HepG2 (cell line): ENCODE measurements at regions not wholly inside any gene's neighbourhood (a gene's known extent, or its start where the extent isn't known, plus 50 kb on each side); places are given as distances from the start of the nearest gene placed in this dataset.

ENCODE experiments used
- ATAC-seq: fragments of 200-7000 bp; cut with Tn5 transposase; 3 replicates; pipeline ENCODE4 v1.9.1; 2020; ENCODE audit warnings: mild to moderate bottlenecking, moderate library complexity
- BruUV-seq: library from RNA; stranded (reverse); fragments of 400-500 nt; replicated peaks from 2 replicates; lab custom pipeline; 2021; lab: Mats Ljungman, UMichigan
- CTCF ChIA-PET: fragments of 300-600 bp; formaldehyde crosslinking; extraction: SDS; loops from one replicate; lab custom pipeline; 2021; ENCODE audit warnings: low total read pairs, inconsistent platforms, low intra/inter-chr PET ratio; lab: Yijun Ruan, JAX
- POLR2A ChIA-PET: fragments of 350-600 bp; sonication (Branson Sonifier 250); formaldehyde crosslinking; loops from one replicate; lab custom pipeline; 2020; ENCODE audit warnings: antibody characterized with exemption, inconsistent platforms; lab: Yijun Ruan, JAX
- DNase-seq: peaks from one replicate; pipeline ENCODE4 v3.0.0-alpha.2; 2015; ENCODE audit warnings: low spot score
- FAIRE-seq: peaks from 3 replicates; lab custom pipeline; 2011; peaks lifted over from hg19 to GRCh38; lab: Jason Lieb, UNC
- H2AFZ ChIP-seq: one replicate; pipeline ENCODE4 v1.6.1; 2011; ENCODE audit warnings: low read length, inconsistent platforms
- H3K27ac ChIP-seq: fragments of 300-600 bp; 3 replicates; pipeline ENCODE4 v1.8.0; 2011; ENCODE audit warnings: mixed run types, mild to moderate bottlenecking, mixed read lengths, low read length, inconsistent platforms; ENCODE audit not compliant: insufficient read depth; ENCODE audit errors: extremely low read length
- H3K27me3 ChIP-seq, 2 experiments: fragments of 200-600 bp in 1 of 2; 2 replicates in 1 of 2; 3 replicates in 1 of 2; pipeline versions ENCODE4 v1.6.0 to v1.8.0; 2011; ENCODE audit warnings: low read length in 2 of 2, mild to moderate bottlenecking in 2 of 2, moderate library complexity in 2 of 2, inconsistent platforms in 1 of 2; ENCODE audit not compliant: insufficient read depth in 2 of 2, control insufficient read depth in 1 of 2
- H3K36me3 ChIP-seq, 2 experiments: fragments of 200-600 bp in 1 of 2; replicated peaks in 1 of 2; 2 replicates in 1 of 2; 3 replicates in 1 of 2; pipeline versions ENCODE4 v1.5.1 to v1.8.0; 2011; ENCODE audit warnings: low read length in 2 of 2, inconsistent platforms in 1 of 2; ENCODE audit not compliant: insufficient read depth in 2 of 2, control insufficient read depth in 1 of 2
- H3K4me1 ChIP-seq: 2 replicates; pipeline ENCODE4 v1.5.1; 2012; ENCODE audit warnings: low read length, inconsistent platforms; ENCODE audit not compliant: insufficient read depth
- H3K4me2 ChIP-seq: 2 replicates; pipeline ENCODE4 v1.6.0; 2011; ENCODE audit warnings: low read depth, low read length, inconsistent platforms
- H3K4me3 ChIP-seq, 3 experiments: fragments of 200-600 bp in 1 of 3; sonication (generic), shearing (Covaris generic) in 1 of 3; replicated peaks in 1 of 3; 2 replicates each; pipeline ENCODE4 v1.5.1; 2011 to 2016; ENCODE audit warnings: low read length in 3 of 3, inconsistent platforms in 2 of 3, low read depth in 2 of 3, mild to moderate bottlenecking in 2 of 3, control low read depth in 1 of 3, mixed read lengths in 1 of 3; ENCODE audit not compliant: insufficient read depth in 1 of 3
- H3K79me2 ChIP-seq: one replicate; pipeline ENCODE4 v1.6.1; 2011; ENCODE audit warnings: low read length, inconsistent platforms; ENCODE audit not compliant: insufficient read depth
- H3K9ac ChIP-seq: 2 replicates; pipeline ENCODE4 v1.6.0; 2011; ENCODE audit warnings: mild to moderate bottlenecking, low read depth, low read length, inconsistent platforms; ENCODE audit not compliant: insufficient read depth
- H3K9me3 ChIP-seq: 2 replicates; pipeline ENCODE4 v1.5.1; 2012; ENCODE audit warnings: mild to moderate bottlenecking, low read length
- H4K20me1 ChIP-seq: 2 replicates; pipeline ENCODE4 v1.6.0; 2011; ENCODE audit warnings: inconsistent platforms, mild to moderate bottlenecking, low read length, moderate library complexity; ENCODE audit not compliant: insufficient read depth
- ATF7 ChIP-seq, 2 experiments: fragments of 450-650 bp in 1 of 2; sonication (generic) in 1 of 2; formaldehyde crosslinking in 1 of 2; IDR thresholded peaks; 2 replicates each; pipeline versions ENCODE4 v1.4.0 to v1.6.1; 2016 to 2020; ENCODE audit warnings: antibody characterized with exemption in 1 of 2, mild to moderate bottlenecking in 1 of 2, missing genetic modification reagents in 1 of 2
- BCL6 ChIP-seq: IDR thresholded peaks from 2 replicates; pipeline ENCODE4 v1.6.1; 2016; ENCODE audit warnings: missing genetic modification reagents, missing compliant biosample characterization
- CEBPB ChIP-seq: IDR thresholded peaks from 2 replicates; pipeline ENCODE4 v1.6.1; 2011; ENCODE audit warnings: low read depth, low read length, improper control_type of control experiment, borderline replicate concordance
- CENPX ChIP-seq: sonication (generic); formaldehyde crosslinking; IDR thresholded peaks from 2 replicates; pipeline ENCODE4 v1.9.0; 2021; ENCODE audit warnings: mild to moderate bottlenecking, missing genetic modification reagents, moderate library complexity
- DPF2 ChIP-seq: sonication (generic); formaldehyde crosslinking; IDR thresholded peaks from 2 replicates; pipeline ENCODE4 v1.4.0; 2020; ENCODE audit warnings: mild to moderate bottlenecking, low read depth, missing genetic modification reagents, borderline replicate concordance
- HDAC1 ChIP-seq: sonication (generic); formaldehyde crosslinking; IDR thresholded peaks from 2 replicates; pipeline ENCODE4 v1.5.1; 2020; ENCODE audit warnings: mild to moderate bottlenecking, missing genetic modification reagents
- KAT2B ChIP-seq: fragments of 150-350 bp; IDR thresholded peaks from 2 replicates; pipeline ENCODE4 v1.6.1; 2014; ENCODE audit warnings: low read depth, low read length, borderline replicate concordance
- RFX5 ChIP-seq: IDR thresholded peaks from 2 replicates; pipeline ENCODE4 v1.6.1; 2011; ENCODE audit warnings: low read depth, low read length, improper control_type of control experiment
- RNF2 ChIP-seq: fragments of 450-650 bp; conservative IDR thresholded peaks from 2 replicates; pipeline ENCODE4 v1.6.1; 2016; ENCODE audit warnings: low read depth
- SMYD3 ChIP-seq: sonication (generic); formaldehyde crosslinking; IDR thresholded peaks from 2 replicates; pipeline ENCODE4 v1.8.1; 2023; ENCODE audit warnings: mild to moderate bottlenecking, missing genetic modification reagents
- ZNF354B ChIP-seq: sonication (generic); formaldehyde crosslinking; IDR thresholded peaks from 2 replicates; pipeline ENCODE4 v1.8.0; 2022; ENCODE audit warnings: mild to moderate bottlenecking, missing genetic modification reagents
- ZNF44 ChIP-seq: sonication (generic); formaldehyde crosslinking; IDR thresholded peaks from 2 replicates; pipeline ENCODE4 v1.5.1; 2020; ENCODE audit warnings: mild to moderate bottlenecking, missing genetic modification reagents
- ZNF660 ChIP-seq: sonication (generic); formaldehyde crosslinking; IDR thresholded peaks from 2 replicates; pipeline ENCODE4 v1.5.1; 2020; ENCODE audit warnings: mild to moderate bottlenecking, low read depth, missing genetic modification reagents, borderline replicate concordance
- ZNF816 ChIP-seq: sonication (generic); formaldehyde crosslinking; IDR thresholded peaks from 2 replicates; pipeline ENCODE4 v1.8.0; 2022; ENCODE audit warnings: missing genetic modification reagents, mild to moderate bottlenecking, borderline replicate concordance
- WGBS: methylation state at CpG from one replicate; pipeline ENCODE4 v1.1.6; 2017; ENCODE audit warnings: low lambda C conversion rate; 5-methylcytosine and 5-hydroxymethylcytosine counted together
- in situ Hi-C: cut with HindIII; loops from 2 replicates; pipeline ENCODE4 v1.10.0; 2017; ENCODE audit warnings: low pct_unique_long_range_greater_than_20kb; ENCODE audit not compliant: extremely low pct_ligation_motif_present
- intact Hi-C: fragments of 100-400 bp; cut with micrococcal nuclease; formaldehyde crosslinking; loops from one replicate; pipeline ENCODE4 v1.10.0; 2022; ENCODE audit not compliant: unreplicated experiment

DNA sequence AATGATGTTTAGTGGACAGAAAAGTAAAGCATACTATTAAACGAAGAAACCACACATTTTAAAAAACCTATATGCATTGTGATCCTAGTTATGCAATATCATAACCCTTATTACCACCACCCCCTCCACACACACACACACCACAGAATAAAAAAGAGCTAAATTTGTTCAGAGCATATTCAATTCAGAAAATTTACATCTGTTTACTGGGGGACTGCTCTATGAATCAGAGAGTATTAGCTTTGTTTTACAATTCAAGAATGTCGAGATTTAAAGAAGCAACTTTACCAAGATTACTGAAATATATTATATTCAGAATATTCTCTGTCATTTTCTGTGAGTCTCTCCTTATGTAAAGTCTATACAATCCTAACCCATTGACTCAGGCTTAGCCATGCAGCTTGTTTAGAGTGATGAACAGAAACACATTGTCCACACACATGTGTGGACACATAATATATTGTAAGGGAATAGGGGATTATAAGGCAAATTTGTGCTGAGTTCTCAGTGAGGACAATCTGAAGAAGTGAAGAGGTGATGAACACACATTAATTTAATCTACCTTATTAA, 369.6 kb upstream of the MARCKS start:
- no peak for DNase-seq
- no peaks in the 10 kb centered on the region for H3K79me2 ChIP-seq
- H3K27ac ChIP-seq = no peak overlapping the region
- in situ Hi-C loops (no loop called here), intact Hi-C loops (no loop called here)
- peaks cover 11% of the 10 kb centered on the region; the same call in 1 of the 2 replicates for H3K4me1 ChIP-seq
- no peak for ATAC-seq
- H3K4me2 ChIP-seq = no peak overlapping the region
- no peaks in the 10 kb centered on the region for H4K20me1 ChIP-seq
- no peaks in the 10 kb centered on the region for H3K27me3 ChIP-seq
- H2AFZ ChIP-seq = no peak overlapping the region
- no peak for TF ChIP-seq ZNF816 (CRISPR knock-in tag)
- no peak for TF ChIP-seq CENPX (CRISPR knock-in tag)
- no peak for TF ChIP-seq KAT2B
- TF ChIP-seq ZNF354B (CRISPR knock-in tag) = no peak
- no peak for TF ChIP-seq DPF2 (CRISPR knock-in tag)
- TF ChIP-seq RFX5 = no peak
- TF ChIP-seq CEBPB = no peak
- TF ChIP-seq BCL6 = no peak
- TF ChIP-seq SMYD3 (CRISPR knock-in tag) = no peak
- TF ChIP-seq ZNF44 (CRISPR knock-in tag) = no peak
- no peak for TF ChIP-seq HDAC1
- no peak for TF ChIP-seq ATF7 (IDR thresholded peaks at IDR 0.05)
- no peak for TF ChIP-seq ATF7 (CRISPR knock-in tag; IDR thresholded peaks at IDR 0.05)
- no peak for TF ChIP-seq ZNF660 (CRISPR knock-in tag)
- no peak for TF ChIP-seq RNF2
- H3K9me3 ChIP-seq = no peaks in the 10 kb centered on the region
- 34% methylated on average over 2 of the region's 2 CpGs for WGBS
- no peaks in the 10 kb centered on the region for H3K36me3 ChIP-seq
- ChIA-PET POLR2A (interaction anchor here (1.7 kb wide), 1 partner anchor 371 kb away, joined by 5 read pairs; no protein-coding TSS in a partner anchor), CTCF (no interaction called here)
- no peak for FAIRE-seq
- BruUV-seq = no TSS peak
- H3K9ac ChIP-seq = no peak overlapping the region
- no peak overlapping the region for H3K4me3 ChIP-seq
